ENCODE measurements at regions not wholly inside any gene's neighbourhood (a gene's known extent, or its start where the extent isn't known, plus 50 kb on each side); places are given as distances from the start of the nearest gene placed in this dataset.

DNA sequence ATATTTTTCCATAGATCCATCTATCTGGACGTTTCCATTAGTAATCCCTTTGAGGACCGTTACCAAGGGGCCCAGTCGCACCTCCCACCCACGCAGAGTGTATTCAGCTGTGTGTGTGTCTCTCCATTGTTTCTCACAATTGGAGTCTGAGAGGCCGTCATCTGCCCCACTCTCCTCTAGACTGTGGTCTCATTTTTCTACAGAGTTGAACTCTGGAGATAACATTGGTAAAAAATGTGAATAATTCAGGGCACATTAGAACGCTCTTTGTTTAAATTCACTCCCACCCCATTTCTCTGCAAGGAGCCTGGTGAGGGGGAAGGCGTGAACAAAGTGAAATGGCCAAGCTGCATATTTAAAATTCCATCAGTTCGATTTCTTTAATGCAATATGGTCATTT, 333.1 kb upstream of the MAF start:
- Histone ChIP-seq H3K27me3 (replicated peaks in 1 of 4; ENCODE audit: control extremely low read depth in 1 of 4, control insufficient read depth in 3 of 4, insufficient read depth in 4 of 4, low read length in 3 of 4) (no peaks in the 10 kb centered on the region), H3K79me2 (ENCODE audit: control insufficient read depth, insufficient read depth, low read length) (no peaks in the 10 kb centered on the region), H3K36me3 (replicated peaks in 1 of 2; ENCODE audit: control extremely low read depth in 1 of 2, control insufficient read depth in 1 of 2, extremely low read depth in 1 of 2, insufficient read depth in 2 of 2, low read length in 1 of 2) (no peaks in the 10 kb centered on the region), H2AFZ (ENCODE audit: insufficient read depth, low read depth, low read length, poor library complexity, severe bottlenecking) (no peak overlapping the region), H3K9me3 (ENCODE audit: control extremely low read depth in 1 of 3, control insufficient read depth in 2 of 3, insufficient read depth in 1 of 3, low read length in 2 of 3) (no peaks in the 10 kb centered on the region), H3K4me3 (ENCODE audit: control extremely low read depth in 1 of 5, extremely low read depth in 1 of 5, insufficient read depth in 1 of 5, low read depth in 2 of 5, low read length in 4 of 5) (no peak overlapping the region), H3K27ac (ENCODE audit: low read length in 2 of 2) (no peak overlapping the region), H3K4me1 (ENCODE audit: control insufficient read depth in 2 of 2, insufficient read depth in 2 of 2, low read length in 2 of 2) (no peaks in the 10 kb centered on the region), H3K9ac (ENCODE audit: low read length) (no peak overlapping the region), H4K20me1 (ENCODE audit: control insufficient read depth, insufficient read depth, low read length, poor library complexity, severe bottlenecking) (no peaks in the 10 kb centered on the region), H3K4me2 (replicated peaks; ENCODE audit: low read depth, low read length, poor library complexity, severe bottlenecking) (no peak overlapping the region)
- POLR2A ChIA-PET: no interaction called here
- WGBS (ENCODE audit: insufficient coverage): 85% methylated on average over 4 of the region's 8 CpGs
- Mint-ChIP-seq H3K4me1 (no peaks in the 10 kb centered on the region), H3K9me3 (ENCODE audit: insufficient read depth) (no peaks in the 10 kb centered on the region), H3K27ac (no peak overlapping the region), H3K4me3 (no peak overlapping the region), H3K27me3 (no peaks in the 10 kb centered on the region)
- intact Hi-C loops (cut with micrococcal nuclease): no loop called here
- DNase-seq (no peak), ATAC-seq (ENCODE audit: low read depth) (no peak)
- CTCF ChIA-PET: no interaction called here
- no peak for TF ChIP-seq EZH2 (IDR thresholded peaks at IDR 0.05; ENCODE audit: borderline replicate concordance, insufficient read depth, low read depth, low read length, poor library complexity, severe bottlenecking)
- TF ChIP-seq, protein P1, sequence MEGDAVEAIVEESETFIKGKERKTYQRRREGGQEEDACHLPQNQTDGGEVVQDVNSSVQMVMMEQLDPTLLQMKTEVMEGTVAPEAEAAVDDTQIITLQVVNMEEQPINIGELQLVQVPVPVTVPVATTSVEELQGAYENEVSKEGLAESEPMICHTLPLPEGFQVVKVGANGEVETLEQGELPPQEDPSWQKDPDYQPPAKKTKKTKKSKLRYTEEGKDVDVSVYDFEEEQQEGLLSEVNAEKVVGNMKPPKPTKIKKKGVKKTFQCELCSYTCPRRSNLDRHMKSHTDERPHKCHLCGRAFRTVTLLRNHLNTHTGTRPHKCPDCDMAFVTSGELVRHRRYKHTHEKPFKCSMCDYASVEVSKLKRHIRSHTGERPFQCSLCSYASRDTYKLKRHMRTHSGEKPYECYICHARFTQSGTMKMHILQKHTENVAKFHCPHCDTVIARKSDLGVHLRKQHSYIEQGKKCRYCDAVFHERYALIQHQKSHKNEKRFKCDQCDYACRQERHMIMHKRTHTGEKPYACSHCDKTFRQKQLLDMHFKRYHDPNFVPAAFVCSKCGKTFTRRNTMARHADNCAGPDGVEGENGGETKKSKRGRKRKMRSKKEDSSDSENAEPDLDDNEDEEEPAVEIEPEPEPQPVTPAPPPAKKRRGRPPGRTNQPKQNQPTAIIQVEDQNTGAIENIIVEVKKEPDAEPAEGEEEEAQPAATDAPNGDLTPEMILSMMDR (IDR thresholded peaks at IDR 0.05): no peak

DNA sequence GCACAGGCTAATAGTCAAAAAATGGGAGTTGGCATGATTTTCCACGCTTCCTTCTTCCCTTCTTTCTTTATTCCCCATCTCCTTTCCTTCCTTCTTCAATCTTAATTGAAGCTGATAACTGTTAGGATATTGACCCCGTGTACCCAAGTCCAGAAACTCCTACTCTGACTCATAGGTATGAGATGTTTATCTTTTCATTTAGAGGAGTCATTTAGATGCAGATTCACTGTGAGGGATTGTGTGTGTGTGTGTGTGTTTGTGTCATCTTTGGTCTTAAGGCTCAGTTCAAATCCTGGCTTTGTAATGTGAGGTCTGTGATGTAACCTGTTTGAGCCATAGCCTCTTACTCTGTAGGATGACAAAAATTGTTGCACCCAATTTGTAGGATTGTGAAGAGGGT, 332.0 kb upstream of the MAF start:
- Histone ChIP-seq H3K4me3 (ENCODE audit: control extremely low read depth in 1 of 5, extremely low read depth in 1 of 5, insufficient read depth in 1 of 5, low read depth in 2 of 5, low read length in 4 of 5) (no peak overlapping the region), H3K9ac (ENCODE audit: low read length) (no peak overlapping the region), H3K79me2 (ENCODE audit: control insufficient read depth, insufficient read depth, low read length) (no peaks in the 10 kb centered on the region), H3K4me1 (ENCODE audit: control insufficient read depth in 2 of 2, insufficient read depth in 2 of 2, low read length in 2 of 2) (no peaks in the 10 kb centered on the region), H3K4me2 (replicated peaks; ENCODE audit: low read depth, low read length, poor library complexity, severe bottlenecking) (no peak overlapping the region), H3K9me3 (ENCODE audit: control extremely low read depth in 1 of 3, control insufficient read depth in 2 of 3, insufficient read depth in 1 of 3, low read length in 2 of 3) (no peaks in the 10 kb centered on the region), H3K36me3 (replicated peaks in 1 of 2; ENCODE audit: control extremely low read depth in 1 of 2, control insufficient read depth in 1 of 2, extremely low read depth in 1 of 2, insufficient read depth in 2 of 2, low read length in 1 of 2) (no peaks in the 10 kb centered on the region), H3K27me3 (replicated peaks in 1 of 4; ENCODE audit: control extremely low read depth in 1 of 4, control insufficient read depth in 3 of 4, insufficient read depth in 4 of 4, low read length in 3 of 4) (no peaks in the 10 kb centered on the region), H2AFZ (ENCODE audit: insufficient read depth, low read depth, low read length, poor library complexity, severe bottlenecking) (no peak overlapping the region), H4K20me1 (ENCODE audit: control insufficient read depth, insufficient read depth, low read length, poor library complexity, severe bottlenecking) (no peaks in the 10 kb centered on the region), H3K27ac (ENCODE audit: low read length in 2 of 2) (no peak overlapping the region)
- Mint-ChIP-seq H3K27ac (no peak overlapping the region), H3K4me1 (no peaks in the 10 kb centered on the region), H3K9me3 (ENCODE audit: insufficient read depth) (no peaks in the 10 kb centered on the region), H3K27me3 (no peaks in the 10 kb centered on the region), H3K4me3 (no peak overlapping the region)
- DNase-seq (no peak), ATAC-seq (ENCODE audit: low read depth) (no peak)
- intact Hi-C loops (cut with micrococcal nuclease): no loop called here
- ChIA-PET POLR2A (no interaction called here), CTCF (no interaction called here)
- TF ChIP-seq, protein P1 (IDR thresholded peaks at IDR 0.05): no peak
- no peak for TF ChIP-seq EZH2 (IDR thresholded peaks at IDR 0.05; ENCODE audit: borderline replicate concordance, insufficient read depth, low read depth, low read length, poor library complexity, severe bottlenecking)
- no CpG with 5 or more reads among the region's 2 CpGs for WGBS (ENCODE audit: insufficient coverage)
